HG03521 (cell line): ENCODE measurements at regions not wholly inside any gene's neighbourhood (a gene's known extent, or its start where the extent isn't known, plus 50 kb on each side); places are given as distances from the start of the nearest gene placed in this dataset.

Source experiments
- ATAC-seq: cut with Tn5 transposase; IDR thresholded peaks from one replicate; pipeline ENCODE4 v1.9.1; 2021; ENCODE audit warnings: mild to moderate bottlenecking, moderate library complexity; ENCODE audit not compliant: unreplicated experiment

GRCh38 chr13:91111476-91112200 lies 235.8 kb upstream of the MIR17HG start:
- no peak for ATAC-seq

GRCh38 chr13:91112201-91112923 lies 235.1 kb upstream of the MIR17HG start:
- no peak for ATAC-seq

DNA sequence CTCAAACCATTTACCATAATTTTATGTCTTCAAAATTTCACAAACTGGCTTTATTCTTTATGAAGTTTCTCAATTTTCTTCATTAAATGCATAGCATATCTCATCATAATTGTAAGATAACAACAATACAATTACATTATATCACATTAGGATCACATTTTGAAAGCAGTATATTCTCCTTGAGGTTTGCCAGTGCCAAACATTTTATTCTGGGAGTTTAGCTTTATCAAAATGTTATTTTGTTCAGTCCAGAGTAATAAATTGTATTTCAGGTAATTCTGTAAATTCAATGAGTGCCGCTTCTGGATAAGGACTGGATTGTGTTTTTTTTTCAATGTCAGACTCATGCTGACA lies 234.6 kb upstream of the MIR17HG start:
- no peak for ATAC-seq

DNA sequence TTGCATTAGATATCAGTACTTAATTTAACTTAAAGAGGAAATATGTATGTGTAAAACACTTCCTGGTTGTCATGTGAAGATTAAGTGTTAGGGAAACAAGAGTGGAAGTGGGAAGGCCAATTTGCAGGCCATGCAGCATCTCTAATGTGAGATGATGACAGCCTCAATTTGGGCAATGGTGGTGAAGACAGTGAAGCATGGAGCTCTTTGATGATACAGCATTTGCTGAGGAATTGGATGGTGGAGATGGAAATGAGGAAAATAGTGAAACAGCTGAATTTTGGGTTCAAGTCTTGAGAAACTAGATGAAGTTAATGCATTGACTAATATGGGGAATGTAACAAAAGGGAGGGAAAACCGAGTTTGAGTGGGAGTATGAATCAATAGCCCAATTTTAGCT lies 231.7 kb upstream of the MIR17HG start:
- ATAC-seq = no peak

DNA sequence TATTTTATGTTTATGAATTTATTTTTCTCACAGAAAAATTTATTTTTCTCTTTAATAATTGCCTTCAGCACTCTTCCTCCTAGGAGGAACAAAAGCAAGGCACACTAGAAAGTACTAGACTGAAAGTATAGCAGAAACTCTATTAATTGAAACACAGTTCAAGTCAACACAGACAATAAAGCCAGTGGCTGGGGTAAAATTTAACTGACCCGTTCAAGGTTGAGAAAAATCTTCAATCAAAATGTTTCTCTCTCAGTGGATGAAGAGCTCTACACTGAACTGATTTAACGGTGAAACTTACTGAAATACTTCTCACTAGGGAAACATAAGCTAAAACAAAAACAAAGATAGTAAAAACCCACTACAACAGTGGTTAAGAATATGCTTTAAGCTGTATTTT lies 230.1 kb upstream of the MIR17HG start:
- ATAC-seq = no peak

- no peak for ATAC-seq
Observed at GRCh38 chr13:91119643-91120042, 227.8 kb upstream of the MIR17HG start.

GRCh38 chr13:91122766-91123165 lies 224.7 kb upstream of the MIR17HG start:
- ATAC-seq = no peak

- no peak for ATAC-seq
Observed at GRCh38 chr13:91123456-91124127, 223.9 kb upstream of the MIR17HG start.

DNA sequence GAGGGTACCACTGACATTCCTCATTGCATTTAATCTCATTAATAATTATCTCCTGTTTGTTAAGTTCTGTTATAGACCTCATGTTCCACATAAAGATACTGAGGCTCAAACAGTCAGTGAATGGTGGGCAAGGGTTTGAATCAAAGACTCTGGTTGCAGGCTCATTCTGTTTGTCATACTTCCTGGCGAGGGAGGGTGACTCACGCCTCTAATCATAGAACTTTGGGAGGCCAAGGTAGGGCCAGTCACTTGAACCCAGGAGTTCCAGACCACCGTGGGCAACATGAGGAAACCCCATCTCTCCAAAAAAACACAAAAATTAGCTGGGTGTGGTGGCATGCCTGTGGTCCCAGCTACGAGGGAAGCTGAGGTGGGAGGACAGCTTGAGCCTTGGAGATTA lies 220.7 kb upstream of the MIR17HG start:
- ATAC-seq = no peak

GRCh38 chr13:91127995-91128394 lies 219.5 kb upstream of the MIR17HG start:
- ATAC-seq = no peak

DNA sequence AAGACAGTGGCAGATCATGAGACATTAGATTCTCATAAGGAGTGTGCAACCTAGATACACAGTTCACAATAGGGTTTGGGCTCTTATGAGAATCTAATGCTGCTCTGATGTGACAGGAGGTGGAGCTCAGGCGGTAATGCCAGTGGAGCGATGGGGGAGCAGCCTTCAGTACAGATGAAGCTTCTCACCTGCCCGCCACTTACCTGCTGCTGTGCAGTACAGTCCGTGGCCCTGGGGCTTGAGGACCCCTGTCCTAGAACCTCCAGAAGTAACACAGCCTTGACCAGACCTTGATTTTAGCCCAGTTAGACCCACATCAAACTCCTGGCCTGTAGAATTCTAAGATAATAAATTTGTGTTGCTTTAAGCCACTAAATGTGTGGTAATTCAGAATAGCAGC lies 215.1 kb upstream of the MIR17HG start:
- no peak for ATAC-seq

- no peak for ATAC-seq
Observed at GRCh38 chr13:91132786-91133185, 214.7 kb upstream of the MIR17HG start.

- ATAC-seq = peak; percentile 81
Observed at GRCh38 chr13:91133941-91134802, 213.3 kb upstream of the MIR17HG start.

DNA sequence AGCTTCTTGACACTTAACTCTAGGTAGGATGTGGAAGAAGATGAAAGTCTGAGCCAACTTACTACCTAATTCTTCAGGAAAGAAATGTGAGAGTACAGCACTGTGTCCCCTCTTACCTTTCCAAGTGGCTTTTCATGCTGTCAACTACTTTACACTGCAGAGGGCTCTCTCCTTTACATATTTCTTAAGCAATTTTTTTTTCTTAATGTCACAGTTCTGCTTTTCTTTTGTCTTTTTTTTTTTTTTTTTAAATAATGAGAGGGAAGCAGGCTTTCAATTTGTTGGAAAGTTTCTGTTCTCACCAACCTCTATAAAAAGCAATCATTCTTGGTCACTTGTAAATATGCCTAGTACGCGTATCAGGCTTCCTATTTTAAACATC lies 212.7 kb upstream of the MIR17HG start:
- ATAC-seq = no peak

- ATAC-seq = no peak
Observed at GRCh38 chr13:91135376-91135775, 212.1 kb upstream of the MIR17HG start.

DNA sequence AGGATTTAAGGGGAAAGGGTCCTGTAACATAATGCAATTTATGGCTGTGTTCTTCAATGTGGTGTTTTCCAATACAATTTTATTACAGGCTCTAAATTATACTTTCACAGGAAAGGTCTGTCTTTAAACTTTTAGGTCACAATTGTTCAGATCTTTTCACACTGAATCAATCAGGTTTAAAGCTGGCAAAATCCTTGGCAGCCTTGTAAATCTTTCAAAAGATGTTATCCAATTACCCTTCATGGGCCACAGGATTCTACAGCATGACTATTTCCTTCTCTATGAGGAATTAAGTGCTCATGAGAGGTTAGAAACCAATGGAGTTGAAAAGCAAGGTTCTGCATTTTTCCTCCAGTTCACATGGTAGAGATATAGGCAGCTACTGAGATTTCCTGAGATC lies 211.5 kb upstream of the MIR17HG start:
- ATAC-seq = no peak

DNA sequence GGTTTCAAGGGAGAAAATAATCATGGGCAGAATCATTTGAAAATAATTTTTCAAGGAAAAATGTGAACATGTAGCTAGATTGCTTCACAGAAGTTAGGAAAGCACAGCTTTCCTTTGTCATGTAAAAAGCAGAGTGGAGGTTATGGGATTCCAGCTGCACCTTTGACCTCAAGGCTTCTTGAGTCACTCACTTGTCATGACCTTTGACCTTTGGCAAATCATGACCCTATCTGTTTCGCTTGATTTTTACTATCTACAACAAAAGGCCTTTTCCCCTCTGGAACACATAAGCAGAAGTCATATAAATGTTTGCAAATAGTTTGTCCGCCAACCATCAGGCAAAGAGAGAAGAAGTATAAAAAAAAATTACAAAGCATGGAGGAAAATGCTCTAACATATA lies 210.7 kb upstream of the MIR17HG start:
- no peak for ATAC-seq

DNA sequence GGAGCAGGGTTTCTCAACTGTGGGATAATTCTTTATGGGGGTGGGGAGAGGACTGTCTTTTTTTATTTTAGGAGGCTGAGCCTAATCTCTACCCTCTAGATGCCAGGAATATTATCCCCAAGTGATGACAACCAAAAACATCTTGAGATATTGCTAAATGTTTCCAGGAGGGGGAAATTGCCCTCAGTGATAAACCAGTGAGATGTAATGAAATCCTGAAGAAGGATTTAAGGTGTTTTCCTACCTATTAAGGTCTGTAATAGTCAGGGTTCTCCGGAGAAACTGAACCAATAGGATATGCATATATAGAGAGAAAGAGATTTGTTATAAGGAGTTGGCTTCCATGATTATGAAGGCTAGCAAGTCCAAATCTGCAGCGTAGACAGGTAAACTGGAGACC lies 208.3 kb upstream of the MIR17HG start:
- ATAC-seq = no peak

- no peak for ATAC-seq
Observed at GRCh38 chr13:91141543-91142061, 205.9 kb upstream of the MIR17HG start.

DNA sequence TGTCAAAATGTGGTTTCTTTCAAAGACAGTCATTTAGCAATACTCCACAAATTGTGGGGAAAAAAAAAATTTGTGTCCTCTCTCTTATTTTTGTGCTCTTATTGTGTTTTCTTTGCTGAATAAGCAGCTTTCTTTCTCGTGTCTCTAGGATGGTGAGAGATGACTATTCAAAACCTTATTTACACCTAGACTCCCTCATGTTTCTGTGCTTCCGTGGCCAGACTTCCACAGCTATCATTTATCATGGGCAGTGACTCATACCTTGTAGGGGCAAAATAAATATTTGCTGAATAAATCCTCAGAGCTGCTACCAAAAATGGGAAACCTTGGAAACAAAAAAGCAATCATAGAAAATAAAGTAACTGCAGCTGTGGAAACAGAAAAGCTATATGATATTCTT lies 204.9 kb upstream of the MIR17HG start:
- ATAC-seq = no peak

DNA sequence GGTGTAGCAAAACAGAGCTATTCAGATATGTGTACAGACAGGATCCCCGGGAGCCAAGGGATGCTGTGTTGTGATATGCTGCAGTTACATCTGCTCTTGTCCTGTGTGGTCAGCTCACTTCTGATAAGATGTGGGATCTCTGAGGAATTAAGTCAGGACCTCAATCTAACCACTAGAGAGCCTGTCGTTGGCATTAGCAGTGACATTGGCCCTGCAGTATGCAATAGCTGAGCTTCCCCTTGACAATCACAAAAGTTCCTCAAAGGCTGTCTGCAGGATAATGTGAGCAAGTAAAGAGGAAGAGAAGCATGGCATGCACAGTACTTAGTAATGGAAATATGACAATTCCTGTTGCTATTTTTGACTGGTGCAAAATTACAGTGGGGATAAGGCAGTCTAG lies 203.4 kb upstream of the MIR17HG start:
- ATAC-seq = no peak
